ENCODE measurements at regions not wholly inside any gene's neighbourhood (a gene's known extent, or its start where the extent isn't known, plus 50 kb on each side); places are given as distances from the start of the nearest gene placed in this dataset.

DNA sequence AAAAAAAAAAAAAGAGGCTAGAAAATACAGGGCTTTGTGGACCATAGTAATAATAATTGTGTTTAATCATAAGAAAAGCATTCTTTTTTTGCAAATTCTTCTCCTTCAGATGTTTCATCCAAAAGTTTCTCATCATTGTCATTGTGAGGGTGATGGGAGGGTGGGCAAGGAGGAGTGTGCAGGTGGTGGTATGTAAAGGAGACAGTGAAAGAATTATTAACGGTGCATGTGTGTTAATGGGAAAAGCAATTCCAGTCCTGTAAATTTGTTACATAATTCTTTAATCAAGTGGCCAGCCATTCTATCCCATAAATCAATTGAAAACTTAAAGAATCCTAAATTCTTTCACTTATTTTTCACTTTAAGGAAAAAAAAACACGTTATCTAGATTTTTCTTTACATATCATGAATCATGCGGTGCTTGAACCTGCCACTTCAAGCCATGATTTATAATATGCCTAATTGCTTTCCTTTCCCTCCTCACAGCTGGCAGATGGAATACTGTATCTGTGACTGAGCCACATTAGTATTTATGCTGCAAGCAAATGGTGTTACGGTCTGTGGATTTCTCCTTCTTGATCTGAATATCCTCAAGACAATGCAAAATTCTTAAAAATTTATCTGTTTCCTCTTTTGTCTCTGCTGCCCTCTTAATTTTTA lies 318.5 kb downstream of the JRKL start:
- TF ChIP-seq, protein P1, sequence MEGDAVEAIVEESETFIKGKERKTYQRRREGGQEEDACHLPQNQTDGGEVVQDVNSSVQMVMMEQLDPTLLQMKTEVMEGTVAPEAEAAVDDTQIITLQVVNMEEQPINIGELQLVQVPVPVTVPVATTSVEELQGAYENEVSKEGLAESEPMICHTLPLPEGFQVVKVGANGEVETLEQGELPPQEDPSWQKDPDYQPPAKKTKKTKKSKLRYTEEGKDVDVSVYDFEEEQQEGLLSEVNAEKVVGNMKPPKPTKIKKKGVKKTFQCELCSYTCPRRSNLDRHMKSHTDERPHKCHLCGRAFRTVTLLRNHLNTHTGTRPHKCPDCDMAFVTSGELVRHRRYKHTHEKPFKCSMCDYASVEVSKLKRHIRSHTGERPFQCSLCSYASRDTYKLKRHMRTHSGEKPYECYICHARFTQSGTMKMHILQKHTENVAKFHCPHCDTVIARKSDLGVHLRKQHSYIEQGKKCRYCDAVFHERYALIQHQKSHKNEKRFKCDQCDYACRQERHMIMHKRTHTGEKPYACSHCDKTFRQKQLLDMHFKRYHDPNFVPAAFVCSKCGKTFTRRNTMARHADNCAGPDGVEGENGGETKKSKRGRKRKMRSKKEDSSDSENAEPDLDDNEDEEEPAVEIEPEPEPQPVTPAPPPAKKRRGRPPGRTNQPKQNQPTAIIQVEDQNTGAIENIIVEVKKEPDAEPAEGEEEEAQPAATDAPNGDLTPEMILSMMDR (IDR thresholded peaks at IDR 0.05; ENCODE audit: control insufficient read depth, extremely low read depth, insufficient read depth) = no peak
- DNase-seq (ENCODE audit: low read depth) = no peak

DNA sequence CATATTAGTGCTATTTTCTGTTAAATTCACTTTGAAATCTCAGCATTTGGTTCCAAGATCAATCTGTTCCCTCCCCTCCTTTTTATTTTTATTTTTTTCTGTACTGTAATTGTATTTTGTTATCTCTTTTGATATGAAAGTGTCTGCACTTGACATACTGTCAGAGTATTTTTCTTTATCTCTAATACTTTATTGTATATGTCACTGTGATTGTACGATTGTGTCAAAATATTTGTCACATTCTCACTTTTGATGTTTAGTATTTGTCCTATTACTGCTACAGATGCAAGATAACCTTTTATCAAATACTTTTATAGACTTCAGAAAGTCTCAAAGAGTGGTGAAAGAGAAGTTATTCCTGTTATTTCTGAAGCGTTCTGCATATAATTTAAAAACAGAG lies 323.5 kb downstream of the JRKL start:
- TF ChIP-seq, protein P1 (IDR thresholded peaks at IDR 0.05; ENCODE audit: control insufficient read depth, extremely low read depth, insufficient read depth) = no peak

More for the DNA sequence above, 318.5 kb downstream of the JRKL start:
- H3K4me3 ChIP-seq (ENCODE audit: low read depth, low read length) = no peak overlapping the region

DNA sequence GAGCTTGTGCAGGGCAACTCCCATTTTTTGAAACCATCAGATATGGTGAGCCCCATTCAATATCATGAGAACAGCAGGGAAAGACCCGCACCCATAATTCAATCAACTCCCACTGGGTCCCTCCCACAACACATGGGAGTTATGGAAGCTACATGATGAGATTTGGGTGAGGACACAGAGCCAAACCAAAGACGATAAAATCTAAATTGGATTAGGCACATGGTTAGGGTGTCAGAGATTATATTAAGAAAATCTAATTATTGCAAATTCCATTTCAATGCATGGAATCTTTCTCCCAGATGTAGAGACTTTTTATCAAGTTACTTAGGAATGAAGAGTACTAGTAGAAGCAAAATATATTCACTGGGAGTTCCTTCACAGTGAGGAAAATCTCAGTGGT lies 324.9 kb downstream of the JRKL start:
- TF ChIP-seq, protein P1 (IDR thresholded peaks at IDR 0.05; ENCODE audit: control insufficient read depth, extremely low read depth, insufficient read depth) = no peak
- no peak overlapping the region for H3K4me3 ChIP-seq (ENCODE audit: low read depth, low read length)
- no peak for DNase-seq (ENCODE audit: low read depth)

More for the DNA sequence above, 323.5 kb downstream of the JRKL start:
- DNase-seq (ENCODE audit: low read depth) = no peak
- H3K4me3 ChIP-seq (ENCODE audit: low read depth, low read length) = no peak overlapping the region

DNA sequence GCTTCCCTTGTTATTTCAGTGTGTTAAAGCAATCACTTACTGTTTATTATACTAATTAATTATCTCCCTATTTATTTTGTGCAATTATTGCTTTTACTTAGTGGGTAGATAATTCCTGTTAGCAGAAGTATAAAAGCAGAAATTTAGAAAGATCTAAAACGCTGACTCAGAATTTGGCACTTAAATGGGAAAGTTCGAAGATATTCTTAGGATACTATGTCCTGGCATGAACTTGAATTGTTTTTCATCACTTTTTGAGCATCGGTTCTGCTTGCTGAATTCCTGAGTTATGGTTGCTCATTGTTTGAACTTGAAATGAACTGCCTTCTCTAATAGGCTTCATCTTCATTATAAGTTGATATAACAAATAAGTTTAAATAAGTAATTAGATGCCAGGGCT lies 325.4 kb downstream of the JRKL start:
- H3K4me3 ChIP-seq (ENCODE audit: low read depth, low read length) = no peak overlapping the region
- TF ChIP-seq, protein P1 (IDR thresholded peaks at IDR 0.05; ENCODE audit: control insufficient read depth, extremely low read depth, insufficient read depth) = no peak
- no peak for DNase-seq (ENCODE audit: low read depth)

DNA sequence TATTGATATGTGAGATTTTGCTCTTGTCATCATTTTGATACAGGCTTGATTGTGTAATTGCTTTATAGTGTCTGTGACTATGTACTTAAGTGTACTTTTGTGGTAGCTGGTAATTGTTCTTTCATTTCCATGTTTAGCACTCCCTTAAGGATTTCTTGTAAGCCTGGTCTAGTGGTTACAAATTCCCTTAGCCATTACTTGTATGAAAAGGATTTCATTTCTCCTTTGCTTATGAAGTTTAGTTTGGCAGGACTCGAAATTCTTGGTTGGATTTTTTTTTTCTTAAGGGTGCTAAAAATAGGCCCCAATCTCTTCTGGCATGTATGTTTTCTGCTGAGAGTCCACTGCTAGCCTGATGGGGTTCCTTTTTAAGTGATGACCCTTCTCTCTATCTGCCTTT lies 346.8 kb downstream of the JRKL start:
- H3K4me3 ChIP-seq (ENCODE audit: low read depth, low read length) = no peak overlapping the region
- TF ChIP-seq, protein P1 (IDR thresholded peaks at IDR 0.05; ENCODE audit: control insufficient read depth, extremely low read depth, insufficient read depth) = no peak
- no peak for DNase-seq (ENCODE audit: low read depth)

DNA sequence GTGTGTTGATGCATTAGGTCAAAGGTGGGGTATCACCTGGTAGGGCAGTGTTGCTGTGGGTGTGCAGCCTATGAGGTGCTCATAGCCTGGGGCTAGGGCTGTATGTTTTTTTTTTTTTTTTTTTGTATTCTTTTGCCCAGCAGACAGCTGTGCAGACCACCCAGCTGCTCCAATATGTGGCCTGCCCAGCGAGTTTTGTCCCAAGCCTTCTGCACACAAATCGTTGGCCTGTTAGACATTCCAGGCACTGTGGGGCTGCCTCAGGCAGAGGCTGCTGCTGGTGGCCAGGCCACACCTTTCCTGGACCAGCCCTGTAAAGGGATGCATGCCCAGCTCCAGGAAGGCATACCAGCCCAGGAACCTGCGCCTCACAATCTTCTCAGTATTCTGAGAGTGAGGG lies 348.5 kb downstream of the JRKL start:
- TF ChIP-seq, protein P1 (IDR thresholded peaks at IDR 0.05; ENCODE audit: control insufficient read depth, extremely low read depth, insufficient read depth) = no peak
- DNase-seq (ENCODE audit: low read depth) = no peak
- H3K4me3 ChIP-seq (ENCODE audit: low read depth, low read length) = no peak overlapping the region

DNA sequence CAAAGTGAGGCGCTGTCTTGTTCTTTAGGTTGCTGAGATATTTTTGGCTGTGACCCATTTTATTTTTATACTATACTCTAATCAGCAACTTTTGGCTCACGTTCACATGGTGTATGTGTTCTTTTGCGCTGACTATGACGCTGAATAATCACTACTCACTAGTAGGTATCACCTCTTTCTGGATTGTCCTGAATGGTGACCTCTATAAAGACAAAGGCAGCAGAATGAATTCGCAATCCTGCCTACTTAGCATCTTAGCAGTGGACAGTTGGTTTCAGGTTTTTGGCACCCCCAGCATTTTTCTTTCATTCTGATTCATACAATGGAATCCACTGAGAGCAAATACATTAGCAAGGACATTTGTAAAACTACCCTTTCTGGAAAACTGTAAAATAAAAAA lies 351.3 kb downstream of the JRKL start:
- TF ChIP-seq, protein P1 (IDR thresholded peaks at IDR 0.05; ENCODE audit: control insufficient read depth, extremely low read depth, insufficient read depth) = no peak
- no peak for DNase-seq (ENCODE audit: low read depth)
- H3K4me3 ChIP-seq (ENCODE audit: low read depth, low read length) = no peak overlapping the region
